Thoracic aorta (tissue), 2 donors: ENCODE measurements at regions not wholly inside any gene's neighbourhood (a gene's known extent, or its start where the extent isn't known, plus 50 kb on each side); places are given as distances from the start of the nearest gene placed in this dataset.

Source experiments
- ATAC-seq: fragments of 150-250 bp; one replicate; pipeline ENCODE4 v1.8.0; 2017; ENCODE audit warnings: low read depth; ENCODE audit not compliant: insufficient number of reproducible peaks, low FRiP score
- DNase-seq: peaks from one replicate; pipeline ENCODE4 v3.0.0-alpha.2; 2020; ENCODE audit warnings: low spot score
- H3K27ac ChIP-seq, 2 donors: fragments of 200-600 bp; sonication (generic); 1 replicate in 1 of 2; 2 replicates in 1 of 2; pipeline ENCODE4 v1.5.1; 2016; ENCODE audit warnings: mild to moderate bottlenecking in 2 of 2, moderate library complexity in 2 of 2
- H3K27me3 ChIP-seq: fragments of 200-600 bp; sonication (generic); replicated peaks from 2 replicates; pipeline ENCODE4 v1.6.0; 2016; ENCODE audit warnings: mild to moderate bottlenecking; ENCODE audit not compliant: insufficient read depth
- H3K36me3 ChIP-seq: fragments of 200-600 bp; sonication (generic); one replicate; pipeline ENCODE4 v1.5.1; 2016
- H3K4me1 ChIP-seq, 2 donors: fragments of 200-600 bp; sonication (generic); 1 replicate in 1 of 2; 2 replicates in 1 of 2; pipeline versions ENCODE4 v1.5.1 to v1.6.0; 2016; ENCODE audit warnings: low read depth in 2 of 2, mild to moderate bottlenecking in 1 of 2; ENCODE audit not compliant: control insufficient read depth in 1 of 2
- H3K4me3 ChIP-seq: fragments of 200-600 bp; sonication (generic); 2 replicates; pipeline ENCODE4 v1.5.1; 2016; ENCODE audit warnings: mild to moderate bottlenecking
- H3K9me3 ChIP-seq: fragments of 200-600 bp; sonication (generic); 2 replicates; pipeline ENCODE4 v1.5.1; 2016
- CTCF ChIP-seq: fragments of 200-600 bp; sonication (generic); IDR thresholded peaks from one replicate; pipeline ENCODE4 v1.5.1; 2019; ENCODE audit warnings: antibody characterized with exemption

DNA sequence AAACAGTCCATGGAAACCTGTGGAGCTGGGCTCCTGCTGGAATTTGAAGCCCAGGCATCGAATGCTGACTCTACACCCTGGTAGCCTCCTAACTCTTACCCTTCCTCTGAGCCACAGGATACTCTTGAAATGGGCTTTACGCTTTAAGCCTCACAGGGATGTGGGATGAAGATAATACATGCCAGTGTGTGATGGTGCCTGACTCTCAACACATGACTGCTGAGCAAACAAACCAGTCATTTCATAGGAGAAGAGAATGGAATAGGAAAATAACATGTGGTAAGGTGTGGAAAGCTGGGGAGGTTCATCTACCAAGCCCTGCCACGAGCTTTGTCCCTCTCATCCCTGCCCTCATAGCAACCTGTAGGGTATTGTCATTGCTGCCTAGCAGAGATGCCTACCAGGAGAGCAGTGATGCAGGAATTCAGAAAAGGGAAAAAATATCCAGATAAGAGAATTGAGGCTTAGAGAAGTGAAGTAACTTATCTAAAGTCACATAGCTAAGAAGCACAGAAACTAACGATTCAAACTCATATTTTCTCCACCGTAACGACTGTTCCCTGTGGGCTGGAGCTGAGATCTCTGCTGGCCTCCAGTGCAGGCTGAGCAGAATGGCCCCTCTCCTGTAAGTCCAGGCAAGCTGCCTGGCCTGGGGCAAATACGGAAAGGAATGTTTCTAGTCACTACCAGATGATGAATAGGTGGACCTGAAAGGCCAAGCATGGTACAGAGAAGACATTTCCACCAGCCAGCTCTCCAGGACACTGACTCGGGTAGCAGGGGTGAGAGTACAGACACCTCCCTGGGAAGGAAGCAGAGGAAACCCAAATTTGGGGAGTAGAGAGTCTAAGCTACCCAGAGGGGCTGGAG, 90.2 kb upstream of the DUSP5 start:
- ATAC-seq (no peak), DNase-seq (no peak)
- H3K27ac ChIP-seq: no peak overlapping the region
- H3K36me3 ChIP-seq: no peaks in the 10 kb centered on the region
- no peaks in the 10 kb centered on the region for H3K9me3 ChIP-seq
- TF ChIP-seq CTCF: no peak
- peaks cover 10 to 15% of the 10 kb centered on the region in 2 donors for H3K4me1 ChIP-seq
- H3K27me3 ChIP-seq: no peaks in the 10 kb centered on the region
- H3K4me3 ChIP-seq: no peak overlapping the region

DNA sequence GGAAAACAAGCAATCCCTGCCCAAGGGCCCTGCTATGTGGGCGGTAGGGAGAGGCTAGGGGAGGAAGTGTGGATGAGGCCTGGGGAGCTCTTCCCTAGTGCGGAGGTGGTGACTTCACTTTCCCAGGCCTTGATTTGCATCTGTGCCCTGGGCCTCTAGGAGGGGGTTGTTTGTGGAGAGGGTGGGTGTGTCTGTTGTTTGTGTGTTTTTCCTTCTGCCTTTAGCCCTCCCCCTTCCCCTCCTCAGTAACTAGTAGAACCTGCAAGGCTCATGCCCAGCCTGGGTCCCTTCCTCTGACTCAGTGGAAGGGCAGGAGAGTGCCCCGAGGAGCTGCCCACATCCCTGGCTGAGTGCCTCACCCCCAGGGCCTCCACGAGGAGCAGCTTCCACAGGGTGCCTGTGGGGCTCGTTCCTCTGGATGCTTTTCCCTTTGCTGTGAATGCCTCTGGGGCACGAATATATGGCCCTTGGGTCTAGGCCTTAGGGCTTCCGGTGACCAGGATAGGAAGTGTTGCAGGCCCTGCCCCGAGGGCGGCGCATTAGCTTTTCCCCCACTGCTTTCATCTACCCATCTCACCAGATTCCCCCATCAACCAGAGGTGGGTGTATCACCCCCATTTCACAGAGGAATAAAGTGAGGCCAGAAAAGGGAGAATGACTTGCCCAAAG, 89.4 kb upstream of the DUSP5 start:
- DNase-seq (no peak), ATAC-seq (no peak)
- Histone ChIP-seq H3K36me3 (no peaks in the 10 kb centered on the region), H3K4me3 (no peak overlapping the region), H3K4me1 (peaks cover 10 to 15% of the 10 kb centered on the region in 2 donors), H3K27ac (no peak overlapping the region), H3K27me3 (no peaks in the 10 kb centered on the region), H3K9me3 (no peaks in the 10 kb centered on the region)
- no peak for TF ChIP-seq CTCF

- ATAC-seq (no peak), DNase-seq (no peak)
- Histone ChIP-seq H3K27ac (no peak overlapping the region), H3K4me3 (no peak overlapping the region), H3K36me3 (no peaks in the 10 kb centered on the region), H3K9me3 (no peaks in the 10 kb centered on the region), H3K27me3 (no peaks in the 10 kb centered on the region), H3K4me1 (peaks cover 10 to 15% of the 10 kb centered on the region in 2 donors)
- TF ChIP-seq CTCF: no peak
Measured at GRCh38 chr10:110408943-110409342, 88.8 kb upstream of the DUSP5 start.

GRCh38 chr10:110409488-110409887, 88.2 kb upstream of the DUSP5 start:
- Histone ChIP-seq H3K36me3 (no peaks in the 10 kb centered on the region), H3K9me3 (no peaks in the 10 kb centered on the region), H3K27ac (no peak overlapping the region), H3K4me1 (peaks cover 10 to 15% of the 10 kb centered on the region in 2 donors), H3K27me3 (no peaks in the 10 kb centered on the region), H3K4me3 (no peak overlapping the region)
- DNase-seq (no peak), ATAC-seq (no peak)
- TF ChIP-seq CTCF: no peak

- H3K4me1 ChIP-seq: peaks cover 10 to 15% of the 10 kb centered on the region in 2 donors
- no peaks in the 10 kb centered on the region for H3K36me3 ChIP-seq
- no peak for ATAC-seq
- DNase-seq: no peak
- H3K9me3 ChIP-seq: no peaks in the 10 kb centered on the region
- no peak overlapping the region for H3K4me3 ChIP-seq
- H3K27me3 ChIP-seq: no peaks in the 10 kb centered on the region
- TF ChIP-seq CTCF: no peak
- H3K27ac ChIP-seq: no peak overlapping the region
Measured at GRCh38 chr10:110409926-110410325, 87.8 kb upstream of the DUSP5 start.
